ENCODE measurements at regions not wholly inside any gene's neighbourhood (a gene's known extent, or its start where the extent isn't known, plus 50 kb on each side); places are given as distances from the start of the nearest gene placed in this dataset.
"Not testable (repeated sequence)": the region's sequence is repeated elsewhere in the genome, so short reads cannot be mapped to it uniquely, and the experiment has no call there.

DNA sequence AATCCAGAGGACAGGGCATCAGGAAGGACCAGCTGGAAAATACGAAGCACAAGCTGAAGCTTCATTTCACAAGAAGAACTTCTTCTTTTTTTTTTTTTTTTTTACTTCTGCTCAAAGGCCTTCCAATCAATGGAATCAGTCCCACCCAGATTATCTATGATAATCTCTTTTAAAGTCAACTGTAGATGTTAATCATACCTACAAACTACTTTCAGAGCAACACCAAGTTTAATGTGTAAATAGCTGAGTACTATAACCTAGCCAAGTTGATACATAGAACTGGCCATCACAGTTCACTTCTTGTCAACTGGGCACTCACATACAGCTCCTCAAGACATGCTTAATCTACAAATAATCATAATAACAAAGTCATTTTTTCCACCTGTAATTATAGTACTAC, 1645.9 kb upstream of the CELF4 start:
- no peak for TF ChIP-seq CTCF (IDR thresholded peaks at IDR 0.05)
- TF ChIP-seq POLR2A (IDR thresholded peaks at IDR 0.05): no peak
- no peak for TF ChIP-seq EP300 (IDR thresholded peaks at IDR 0.05)
- no peaks in the 10 kb centered on the region for H3K36me3 ChIP-seq
- no peaks in the 10 kb centered on the region for H3K9me3 ChIP-seq
- H3K27me3 ChIP-seq: no peaks in the 10 kb centered on the region
- H3K27ac ChIP-seq: no peak overlapping the region
- intact Hi-C loops (cut with DNase I): no loop called here
- WGBS, 3 donors: 87 to 92% (median 88%) methylated on average over 1 of the region's 1 CpG
- no peak for DNase-seq
- H3K4me3 ChIP-seq: no peak overlapping the region
- H3K4me1 ChIP-seq (ENCODE audit: insufficient read depth): no peaks in the 10 kb centered on the region

DNA sequence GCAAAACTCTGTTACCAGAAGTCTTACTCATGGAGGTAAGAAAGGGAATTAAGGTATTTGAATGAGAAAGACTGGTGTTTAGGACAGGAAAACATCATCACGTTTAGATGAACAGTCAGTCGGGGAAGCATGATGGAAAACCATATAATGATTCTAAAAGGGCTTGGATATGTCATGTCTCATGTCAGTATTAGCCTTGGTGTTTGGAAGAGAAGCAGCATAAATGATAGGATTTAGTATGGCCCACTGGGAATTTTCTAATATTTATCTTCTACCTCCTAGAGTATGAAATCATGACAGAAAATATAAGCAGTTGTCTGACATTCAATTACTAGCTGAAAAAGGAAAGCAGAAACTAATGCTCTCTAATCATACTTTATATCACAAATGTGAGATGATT, 1643.6 kb upstream of the CELF4 start:
- H3K9me3 ChIP-seq: no peaks in the 10 kb centered on the region
- WGBS, 3 donors: 86 to 94% (median 90%) methylated on average over 2 of the region's 2 CpGs

DNA sequence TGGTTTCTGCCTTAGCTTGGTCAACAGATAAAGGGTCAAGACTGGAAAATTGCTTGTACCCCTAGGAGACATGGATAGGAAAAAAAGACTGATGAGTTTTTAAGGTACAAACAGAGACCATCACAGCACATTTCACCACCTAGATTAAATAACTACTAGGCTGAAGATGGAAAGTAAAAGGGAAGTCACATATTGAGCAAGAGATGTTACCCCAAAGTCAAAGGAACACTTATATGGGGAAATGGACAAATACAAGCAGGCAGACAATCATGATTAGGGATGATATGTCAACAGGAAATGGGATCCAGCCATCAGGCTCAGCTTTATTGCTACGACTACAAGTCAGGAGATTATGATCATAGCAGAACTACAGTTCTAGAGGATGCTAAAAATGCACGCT, 1643.1 kb upstream of the CELF4 start:
- WGBS, 3 donors: 85 to 87% (median 86%) methylated on average over 2 of the region's 2 CpGs
- no peak overlapping the region for H3K27ac ChIP-seq

More for the DNA sequence above, 1643.6 kb upstream of the CELF4 start:
- no peak overlapping the region for H3K27ac ChIP-seq
- intact Hi-C loops (cut with DNase I): no loop called here
- DNase-seq: no peak
- no peaks in the 10 kb centered on the region for H3K4me1 ChIP-seq (ENCODE audit: insufficient read depth)
- no peak for TF ChIP-seq POLR2A (IDR thresholded peaks at IDR 0.05)
- H3K4me3 ChIP-seq: no peak overlapping the region
- no peaks in the 10 kb centered on the region for H3K27me3 ChIP-seq
- H3K36me3 ChIP-seq: no peaks in the 10 kb centered on the region

DNA sequence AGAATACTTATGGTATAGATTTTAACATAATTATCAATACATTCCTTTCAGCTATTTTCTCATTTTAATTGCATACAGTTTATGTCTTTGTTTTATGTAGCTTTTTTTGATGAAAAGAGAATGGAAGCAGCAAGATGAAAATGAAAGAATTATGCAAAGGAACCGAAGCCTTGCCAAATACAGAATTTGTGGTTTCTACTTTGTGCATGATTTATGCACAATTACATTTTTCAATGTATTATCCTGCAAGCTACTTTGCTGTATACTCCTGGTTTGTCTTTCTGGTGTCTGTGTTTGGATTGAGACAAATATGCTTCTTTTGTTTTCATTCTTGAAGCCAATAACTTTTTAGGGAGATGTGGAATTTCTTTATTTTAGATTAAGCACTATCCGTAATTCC, 1642.6 kb upstream of the CELF4 start:
- Histone ChIP-seq H3K9me3 (no peaks in the 10 kb centered on the region), H3K4me3 (no peak overlapping the region), H3K4me1 (ENCODE audit: insufficient read depth) (no peaks in the 10 kb centered on the region), H3K27ac (no peak overlapping the region), H3K36me3 (no peaks in the 10 kb centered on the region), H3K27me3 (no peaks in the 10 kb centered on the region)
- intact Hi-C loops (cut with DNase I): no loop called here
- no peak for DNase-seq
- WGBS, 3 donors: 7 to 12% (median 10%) methylated on average over 2 of the region's 2 CpGs
- no peak for TF ChIP-seq CTCF (IDR thresholded peaks at IDR 0.05)
- TF ChIP-seq EP300 (IDR thresholded peaks at IDR 0.05): no peak
- TF ChIP-seq POLR2A (IDR thresholded peaks at IDR 0.05): no peak

More for the DNA sequence above, 1643.1 kb upstream of the CELF4 start:
- intact Hi-C loops (cut with DNase I): no loop called here
- DNase-seq: no peak
- Histone ChIP-seq H3K4me1 (ENCODE audit: insufficient read depth) (no peaks in the 10 kb centered on the region), H3K27me3 (no peaks in the 10 kb centered on the region), H3K9me3 (no peaks in the 10 kb centered on the region), H3K36me3 (no peaks in the 10 kb centered on the region), H3K4me3 (no peak overlapping the region)
- TF ChIP-seq POLR2A (IDR thresholded peaks at IDR 0.05) (no peak), EP300 (IDR thresholded peaks at IDR 0.05) (no peak), CTCF (IDR thresholded peaks at IDR 0.05) (no peak)

DNA sequence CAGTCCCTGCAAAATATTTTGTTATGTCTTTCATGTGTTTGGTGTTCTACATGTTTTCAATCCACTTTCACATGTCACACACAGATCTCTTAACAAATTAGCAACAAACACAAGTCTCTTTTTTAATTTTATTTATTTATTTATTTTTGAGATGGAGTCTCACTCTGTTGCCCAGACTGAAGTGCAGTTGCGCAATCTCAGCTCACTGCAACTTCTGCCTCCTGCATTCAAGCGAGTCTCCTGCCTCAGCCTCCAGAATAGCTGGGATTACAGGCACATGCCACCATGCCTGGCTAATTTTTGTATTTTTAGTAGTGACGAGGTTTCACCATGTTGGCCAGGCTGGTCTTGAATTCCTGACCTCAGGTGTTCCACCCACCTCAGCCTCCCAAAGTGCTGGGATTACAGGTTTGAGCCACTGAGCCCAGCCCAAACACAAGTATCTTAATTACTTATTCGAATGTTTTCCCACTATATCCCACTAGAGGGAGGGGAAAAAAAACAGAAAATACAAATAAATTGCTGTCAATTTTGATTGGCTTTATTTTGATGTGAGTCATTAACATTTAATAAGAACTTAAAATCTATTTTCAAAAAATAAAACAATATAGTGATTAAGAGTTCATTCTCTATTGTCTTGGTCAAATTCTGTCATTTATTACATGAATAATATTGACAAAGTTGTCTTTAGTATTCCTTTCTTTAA, 1641.0 kb upstream of the CELF4 start:
- H3K4me1 ChIP-seq (ENCODE audit: insufficient read depth); DNase-seq; H3K27me3 ChIP-seq; H3K27ac ChIP-seq; intact Hi-C loops (cut with DNase I); H3K36me3 ChIP-seq; H3K4me3 ChIP-seq; H3K9me3 ChIP-seq: not testable (repeated sequence)
- 92 to 95% (median 92%) methylated on average over 4 of the region's 4 CpGs for WGBS, 3 donors

Data from ovary (tissue), 7 donors.